ENCODE measurements at regions not wholly inside any gene's neighbourhood (a gene's known extent, or its start where the extent isn't known, plus 50 kb on each side); places are given as distances from the start of the nearest gene placed in this dataset.

DNA sequence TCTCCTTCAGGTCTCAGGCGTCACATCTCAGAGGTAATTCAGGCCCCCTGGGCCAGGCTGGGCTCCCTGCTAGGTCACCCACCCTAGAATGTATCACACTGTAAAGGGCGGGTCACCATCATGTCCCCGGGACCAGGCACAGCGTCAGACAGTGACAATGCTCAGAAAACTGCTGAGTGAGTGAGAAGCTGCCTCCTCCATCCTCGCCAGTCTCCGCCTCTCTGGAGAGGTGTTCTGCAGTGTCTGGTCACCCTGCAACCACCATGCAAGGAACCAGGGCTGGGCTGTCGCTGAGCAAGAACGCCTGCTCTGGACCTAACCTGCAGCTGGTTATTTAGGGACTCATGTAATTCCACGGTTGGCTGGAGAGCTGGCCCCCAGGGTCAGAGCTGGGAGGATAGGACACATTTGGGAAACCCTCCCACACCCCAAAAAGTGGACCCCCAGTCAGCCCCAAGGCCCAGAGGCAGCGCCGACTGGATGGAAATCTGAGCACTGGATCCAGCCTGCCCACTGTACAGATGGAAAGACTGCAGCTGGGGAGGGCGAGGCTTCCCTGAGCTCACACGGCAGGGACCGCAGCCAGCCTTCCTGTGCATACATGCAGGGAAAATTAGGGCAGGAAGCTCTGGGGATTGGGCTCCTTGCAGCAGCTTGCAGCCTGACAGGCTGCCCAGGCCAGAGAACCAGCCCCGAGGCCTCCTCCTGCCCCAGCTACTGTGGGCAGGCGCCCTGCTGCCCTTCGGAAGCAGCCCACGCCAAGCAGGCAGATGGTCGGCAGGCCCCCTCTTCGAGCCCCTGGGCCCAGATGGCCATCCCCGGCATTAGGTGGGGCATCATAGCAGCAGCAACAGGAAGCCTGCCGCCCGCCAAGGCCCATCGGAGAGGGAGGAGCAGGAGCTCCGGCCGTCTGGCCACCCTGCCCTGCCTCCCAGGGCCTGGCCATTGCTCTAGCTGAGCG is 105.4 kb upstream of the ZMIZ1 start:
- TF ChIP-seq ZNF274 (IDR thresholded peaks at IDR 0.05; ENCODE audit: low read depth, low read length): no peak
- no peak overlapping the region for H3K4me3 ChIP-seq (ENCODE audit: low read length)

DNA sequence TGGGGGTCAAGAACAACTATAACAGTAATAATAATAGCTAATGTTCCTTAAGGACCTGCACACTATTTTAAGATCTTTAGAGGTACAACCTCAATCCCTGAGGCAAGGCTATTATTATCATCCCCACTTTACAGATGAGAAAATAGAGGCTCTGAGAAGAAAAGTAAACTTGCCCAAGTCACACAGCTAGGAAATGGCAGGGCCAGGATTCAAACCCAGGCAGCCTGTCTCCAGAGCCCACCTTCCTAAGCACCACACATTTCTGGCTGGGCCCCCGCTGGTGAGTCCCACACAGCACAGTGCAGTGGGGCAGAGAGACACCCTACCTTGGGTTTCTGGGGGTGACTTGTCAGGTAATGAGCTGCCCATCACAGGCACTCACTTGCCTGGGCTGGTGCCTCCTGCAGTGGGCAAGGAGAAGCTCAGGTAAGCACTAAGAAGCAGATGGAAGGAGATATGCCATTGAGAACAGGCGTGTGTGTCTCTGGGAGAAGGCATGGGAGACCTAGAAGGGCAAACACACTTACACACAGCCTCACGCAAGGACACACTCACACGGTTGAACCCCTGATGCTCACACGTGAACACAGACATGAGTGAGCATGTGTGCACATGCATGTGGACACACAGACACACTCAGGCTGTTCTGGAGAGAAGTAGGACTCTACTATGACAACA is 104.4 kb upstream of the ZMIZ1 start:
- no peak overlapping the region for H3K4me3 ChIP-seq (ENCODE audit: low read length)
- TF ChIP-seq ZNF274 (IDR thresholded peaks at IDR 0.05; ENCODE audit: low read depth, low read length): no peak

DNA sequence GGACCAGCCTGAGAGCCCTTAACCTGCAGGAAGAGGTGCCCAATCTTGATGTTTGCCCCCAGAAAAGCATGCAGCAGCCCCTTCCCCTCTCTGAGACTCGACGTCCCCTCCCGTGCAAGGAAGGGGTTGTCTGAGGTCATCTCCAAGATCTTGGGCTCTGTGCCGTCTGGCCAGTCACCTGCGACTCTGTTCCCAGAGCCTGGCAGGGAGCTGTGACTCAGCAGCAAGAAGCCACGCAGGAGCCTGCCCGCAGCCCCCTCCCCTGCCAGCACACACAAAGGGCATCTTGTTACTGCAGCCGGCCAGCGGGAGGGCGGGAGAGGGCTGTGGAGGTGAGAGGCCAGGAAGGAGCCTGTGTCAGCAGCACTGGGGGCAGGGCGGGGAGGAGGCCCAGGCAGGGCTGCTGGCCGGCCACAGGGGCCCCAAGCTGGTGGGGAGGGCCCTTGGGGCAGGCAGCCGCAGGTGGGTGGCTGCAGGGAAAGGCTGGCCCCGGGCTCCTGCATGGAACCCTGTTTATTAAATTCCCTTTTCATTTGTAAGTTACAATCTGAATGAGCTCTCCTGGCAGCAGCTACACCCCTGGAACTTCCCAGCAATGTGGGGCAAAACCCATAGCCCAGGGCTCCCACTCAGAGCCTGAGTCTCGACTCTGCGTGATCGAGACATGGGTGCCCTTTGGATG is 103.7 kb upstream of the ZMIZ1 start:
- H3K4me3 ChIP-seq (ENCODE audit: low read length): no peak overlapping the region
- TF ChIP-seq ZNF274 (IDR thresholded peaks at IDR 0.05; ENCODE audit: low read depth, low read length): no peak

DNA sequence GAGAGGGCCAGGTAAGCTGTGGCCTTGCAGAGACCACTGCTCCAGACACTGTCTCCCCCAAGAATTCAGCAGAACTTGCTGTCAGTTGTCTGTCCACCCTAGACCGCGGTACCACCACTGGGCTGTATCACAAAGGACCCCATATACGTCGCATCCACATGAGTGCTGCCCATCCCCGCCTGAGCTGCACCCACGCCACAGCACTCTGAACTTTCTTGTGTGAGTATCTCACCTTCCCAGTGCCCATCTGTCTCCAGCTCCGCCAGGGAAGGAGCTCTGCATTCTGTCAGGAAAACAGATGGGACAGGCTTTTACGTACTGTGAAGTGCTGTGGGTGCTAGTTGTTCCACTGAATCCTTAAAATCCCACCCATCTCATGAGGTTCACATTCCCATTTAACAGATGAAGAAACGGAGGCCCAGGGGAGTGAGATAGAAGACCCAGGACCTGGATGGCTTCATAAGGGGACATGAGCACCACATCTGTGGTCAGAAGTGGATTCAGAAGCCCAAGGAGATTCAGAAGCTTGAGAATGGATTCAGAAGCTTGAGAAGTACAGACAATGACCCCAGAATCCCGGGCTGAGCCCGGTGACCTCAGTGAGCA is 102.5 kb upstream of the ZMIZ1 start:
- TF ChIP-seq ZNF274 (IDR thresholded peaks at IDR 0.05; ENCODE audit: low read depth, low read length): no peak
- H3K4me3 ChIP-seq (ENCODE audit: low read length): no peak overlapping the region

DNA sequence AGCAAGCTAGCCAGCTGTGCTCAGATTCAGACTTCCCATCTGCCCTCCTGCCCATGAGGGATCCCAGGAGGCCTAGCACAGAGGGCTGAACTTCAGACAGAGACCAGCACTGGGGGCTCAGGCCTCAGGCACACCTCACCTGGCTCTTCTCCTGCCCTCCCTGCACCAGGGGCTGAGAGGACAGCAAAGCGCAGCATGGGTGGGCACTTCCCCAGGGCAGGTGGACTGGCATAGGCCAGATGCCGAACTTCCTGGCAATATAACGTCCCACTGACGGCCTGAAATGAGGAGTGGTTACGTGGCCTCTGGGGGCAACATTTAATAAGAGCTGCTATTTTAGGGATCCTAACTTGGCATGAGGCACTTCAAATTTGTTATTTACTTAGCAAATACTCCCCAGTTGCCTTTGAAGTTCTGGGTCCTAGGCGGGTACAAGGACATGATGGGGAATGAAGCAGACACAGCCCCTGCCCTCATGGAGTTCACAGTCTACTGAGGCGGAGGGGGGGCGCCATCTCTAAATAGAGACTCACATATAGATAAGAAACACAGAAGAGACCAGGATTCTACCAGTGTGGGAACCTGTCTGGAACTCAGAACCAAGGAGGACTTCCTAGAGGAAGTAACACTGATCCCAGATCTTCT is 101.8 kb upstream of the ZMIZ1 start:
- TF ChIP-seq ZNF274 (IDR thresholded peaks at IDR 0.05; ENCODE audit: low read depth, low read length): no peak

GRCh38 chr10:78968300-78968942 is 100.3 kb upstream of the ZMIZ1 start:
- H3K4me3 ChIP-seq (ENCODE audit: low read length): no peak overlapping the region
- no peak for TF ChIP-seq ZNF274 (IDR thresholded peaks at IDR 0.05; ENCODE audit: low read depth, low read length)

More for the DNA sequence above, 101.8 kb upstream of the ZMIZ1 start:
- no peak overlapping the region for H3K4me3 ChIP-seq (ENCODE audit: low read length)

GRCh38 chr10:78968943-78969342 is 99.8 kb upstream of the ZMIZ1 start:
- no peak overlapping the region for H3K4me3 ChIP-seq (ENCODE audit: low read length)
- TF ChIP-seq ZNF274 (IDR thresholded peaks at IDR 0.05; ENCODE audit: low read depth, low read length): no peak

DNA sequence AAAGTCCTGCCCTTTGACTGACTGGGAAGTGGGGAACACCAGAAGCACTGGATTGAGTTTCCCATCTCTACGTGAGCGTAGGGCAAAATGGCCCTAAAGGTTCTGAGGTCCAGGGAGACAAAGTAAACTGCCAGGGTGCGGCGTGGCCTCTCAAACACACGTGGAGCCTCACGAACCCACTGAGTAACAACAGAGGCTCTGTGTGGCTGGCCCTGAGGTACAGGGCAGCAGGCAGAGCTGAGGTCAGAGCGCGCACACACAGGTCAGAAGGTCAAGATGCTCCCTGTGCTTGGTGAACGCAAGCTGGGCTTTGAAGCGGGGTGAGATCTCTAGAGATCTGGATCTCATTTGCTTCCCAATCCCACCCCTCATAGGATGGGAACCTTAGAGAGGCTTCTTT is 99.0 kb upstream of the ZMIZ1 start:
- no peak for TF ChIP-seq ZNF274 (IDR thresholded peaks at IDR 0.05; ENCODE audit: low read depth, low read length)
- H3K4me3 ChIP-seq (ENCODE audit: low read length): no peak overlapping the region

- no peak overlapping the region for H3K4me3 ChIP-seq (ENCODE audit: low read length)
- no peak for TF ChIP-seq ZNF274 (IDR thresholded peaks at IDR 0.05; ENCODE audit: low read depth, low read length)
These were observed 98.5 kb upstream of the ZMIZ1 start for GRCh38 chr10:78970261-78970660.

DNA sequence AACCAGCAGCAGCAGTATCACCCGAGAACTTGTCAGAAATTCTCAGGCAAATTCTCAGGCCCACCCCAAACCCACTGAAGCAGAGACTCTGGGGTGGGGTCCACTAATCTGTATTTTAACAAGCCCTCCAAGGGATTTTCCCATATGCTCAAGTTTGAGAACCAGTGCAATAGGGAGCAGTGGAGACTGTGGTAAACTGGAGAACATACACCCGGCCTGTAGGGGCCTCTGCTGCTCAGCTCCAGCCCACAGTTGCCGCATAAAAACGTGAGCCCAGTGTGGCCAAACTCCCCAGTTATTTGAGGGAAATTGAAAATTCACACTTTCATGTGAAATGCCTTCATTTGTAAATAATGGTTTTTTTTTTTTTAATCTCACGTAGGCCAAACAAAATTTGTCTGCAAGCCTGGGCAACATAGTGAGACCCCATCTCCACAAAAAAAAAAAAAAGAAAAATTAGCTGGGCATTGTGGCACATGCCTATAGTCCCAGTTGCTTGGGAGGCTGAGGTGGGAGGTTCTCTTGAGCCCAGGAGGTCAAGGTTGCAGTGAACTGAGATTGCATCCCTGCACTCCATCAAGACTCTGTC is 97.6 kb upstream of the ZMIZ1 start:
- H3K4me3 ChIP-seq (ENCODE audit: low read length): no peak overlapping the region
- no peak for TF ChIP-seq ZNF274 (IDR thresholded peaks at IDR 0.05; ENCODE audit: low read depth, low read length)

DNA sequence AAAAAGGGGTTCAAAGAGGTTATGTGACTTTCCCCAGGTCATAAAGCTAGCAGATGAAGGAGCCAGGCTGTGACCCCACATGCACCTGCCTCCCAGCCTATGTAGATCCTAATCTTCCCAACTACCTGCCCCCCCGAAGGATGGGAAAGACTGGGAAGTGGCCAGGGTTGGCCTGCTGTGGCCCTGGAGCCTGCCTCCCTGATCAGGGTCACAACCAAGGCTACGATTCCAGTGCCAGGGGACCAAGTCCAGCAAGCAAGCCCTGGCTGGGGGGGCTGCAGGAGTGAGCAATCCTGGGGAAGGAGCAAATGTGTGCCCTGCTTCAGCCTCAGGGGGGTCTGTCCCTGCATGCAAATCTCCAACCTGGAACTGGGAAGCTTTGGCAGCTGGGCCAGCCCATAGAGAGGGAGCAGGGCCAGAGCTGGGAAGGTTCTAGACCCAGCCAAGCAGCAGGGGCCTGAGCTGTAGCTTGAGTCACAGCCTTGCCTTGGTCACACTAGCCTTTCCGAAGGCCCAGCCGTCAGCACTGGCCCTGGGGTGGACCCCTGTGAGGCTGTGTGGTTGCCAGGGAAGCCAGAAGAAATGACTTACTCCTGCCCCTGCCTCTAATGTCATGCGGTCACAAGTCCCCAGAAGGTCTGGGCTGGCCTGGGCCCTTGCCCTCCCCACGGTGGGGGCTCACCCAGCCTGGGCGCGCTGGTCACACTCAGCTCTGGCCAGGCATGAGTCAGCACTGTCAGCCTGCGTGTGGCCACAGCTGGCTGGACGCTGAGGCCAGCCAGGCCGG is 96.4 kb upstream of the ZMIZ1 start:
- no peak overlapping the region for H3K4me3 ChIP-seq (ENCODE audit: low read length)
- TF ChIP-seq ZNF274 (IDR thresholded peaks at IDR 0.05; ENCODE audit: low read depth, low read length): no peak

Data from GM08714 (cell line).